ENCODE measurements at regions not wholly inside any gene's neighbourhood (a gene's known extent, or its start where the extent isn't known, plus 50 kb on each side); places are given as distances from the start of the nearest gene placed in this dataset.

GRCh38 chr2:7609974-7610373 lies 692.8 kb downstream of the RNF144A start:
- no peak for TF ChIP-seq CTCF (conservative IDR thresholded peaks at IDR 0.05; ENCODE audit: low read length)
- TF ChIP-seq EZH2phosphoT487 (IDR thresholded peaks at IDR 0.05; ENCODE audit: borderline replicate concordance): no peak

Data from Loucy (cell line).